HEK293T (cell line): ENCODE measurements at regions not wholly inside any gene's neighbourhood (a gene's known extent, or its start where the extent isn't known, plus 50 kb on each side); places are given as distances from the start of the nearest gene placed in this dataset.

Experiments used
- ARNT ChIP-seq: fragments of 450-650 bp; IDR thresholded peaks from 2 replicates; pipeline ENCODE4 v1.6.1; 2017; ENCODE audit warnings: mild to moderate bottlenecking
- BHLHE40 ChIP-seq: fragments of 450-650 bp; IDR thresholded peaks from 2 replicates; pipeline ENCODE4 v1.6.1; 2016; ENCODE audit warnings: mild to moderate bottlenecking, moderate library complexity, borderline replicate concordance
- FOXM1 ChIP-seq: fragments of 450-650 bp; IDR thresholded peaks from 2 replicates; pipeline ENCODE4 v1.6.1; 2017; ENCODE audit warnings: mild to moderate bottlenecking, borderline replicate concordance
- HDGF ChIP-seq: fragments of 450-650 bp; IDR thresholded peaks from 2 replicates; pipeline ENCODE4 v1.6.1; 2017; ENCODE audit warnings: antibody characterized with exemption, borderline replicate concordance
- LEF1 ChIP-seq: fragments of 450-650 bp; IDR thresholded peaks from 2 replicates; pipeline ENCODE4 v1.6.1; 2017; ENCODE audit warnings: mild to moderate bottlenecking, borderline replicate concordance
- PKNOX1 ChIP-seq: fragments of 450-650 bp; IDR thresholded peaks from 2 replicates; pipeline ENCODE4 v1.6.1; 2016
- SP1 ChIP-seq: fragments of 450-650 bp; IDR thresholded peaks from 2 replicates; pipeline ENCODE4 v1.6.1; 2017
- TARDBP ChIP-seq: fragments of 450-650 bp; IDR thresholded peaks from 2 replicates; pipeline ENCODE4 v1.6.1; 2016
- ZNF384 ChIP-seq: fragments of 450-650 bp; IDR thresholded peaks from 2 replicates; pipeline ENCODE4 v1.6.1; 2016

- TF ChIP-seq LEF1 (no peak), SP1 (no peak), ARNT (no peak), TARDBP (no peak), PKNOX1 (no peak), FOXM1 (no peak), HDGF (no peak), BHLHE40 (no peak), ZNF384 (no peak)
These were observed 149.2 kb upstream of the SEMA3D start for GRCh38 chr7:85336086-85336485.
